HG03558 (cell line): ENCODE measurements at regions not wholly inside any gene's neighbourhood (a gene's known extent, or its start where the extent isn't known, plus 50 kb on each side); places are given as distances from the start of the nearest gene placed in this dataset.

ENCODE experiments used
- ATAC-seq: cut with Tn5 transposase; IDR thresholded peaks from one replicate; pipeline ENCODE4 v1.9.1; 2021; ENCODE audit warnings: moderate number of reproducible peaks; ENCODE audit not compliant: unreplicated experiment; ENCODE audit errors: extremely low read depth

GRCh38 chr9:29778281-29778849, 2205.1 kb upstream of the C9orf72 start:
- no peak for ATAC-seq

DNA sequence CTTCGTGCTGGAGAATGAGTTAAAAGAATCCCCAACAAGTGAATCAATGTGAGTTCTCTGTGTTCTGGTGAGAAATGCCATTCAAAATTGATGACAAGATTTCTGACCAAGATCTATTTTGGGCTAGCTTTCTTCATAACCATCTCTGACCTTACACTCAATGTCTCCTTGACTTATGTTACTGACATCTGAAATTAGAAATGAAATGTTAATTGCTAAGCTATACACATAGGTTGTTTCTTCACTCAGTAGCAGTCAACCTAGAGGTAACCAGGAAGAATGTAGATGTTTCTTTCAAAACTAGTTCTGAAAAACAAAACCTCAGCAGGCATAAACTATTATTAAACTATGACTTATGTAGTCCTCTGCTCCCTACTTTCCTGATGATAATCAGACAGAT, 2220.7 kb upstream of the C9orf72 start:
- no peak for ATAC-seq

- ATAC-seq: peak; percentile 82
These were observed 2223.1 kb upstream of the C9orf72 start for GRCh38 chr9:29796291-29796952.

DNA sequence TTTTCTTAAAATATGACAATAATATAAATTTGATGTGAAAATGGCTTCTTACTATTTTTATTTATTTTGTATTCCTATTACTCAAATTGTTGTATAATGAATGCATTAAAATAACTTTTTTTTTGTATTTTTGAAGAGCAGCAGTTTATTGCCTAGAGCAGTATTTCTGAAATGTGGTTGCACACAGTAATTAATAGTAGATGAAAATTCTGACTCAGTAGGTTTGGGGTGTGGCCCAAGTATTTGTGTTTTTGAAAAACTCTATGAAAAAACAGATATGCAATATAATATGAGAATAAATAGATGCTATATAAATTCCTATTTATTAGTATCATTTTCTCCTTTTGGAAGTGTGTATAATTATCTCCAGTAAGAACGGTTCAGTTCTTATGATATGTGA, 2225.3 kb upstream of the C9orf72 start:
- no peak for ATAC-seq

GRCh38 chr9:29799227-29799626, 2225.9 kb upstream of the C9orf72 start:
- no peak for ATAC-seq

GRCh38 chr9:29800821-29801220, 2227.5 kb upstream of the C9orf72 start:
- ATAC-seq: no peak

GRCh38 chr9:29802454-29802853, 2229.2 kb upstream of the C9orf72 start:
- ATAC-seq: no peak

- no peak for ATAC-seq
These were observed 2233.8 kb upstream of the C9orf72 start for GRCh38 chr9:29806937-29807618.

GRCh38 chr9:29816954-29817703, 2243.8 kb upstream of the C9orf72 start:
- no peak for ATAC-seq

GRCh38 chr9:29822458-29822857, 2249.2 kb upstream of the C9orf72 start:
- ATAC-seq: no peak

DNA sequence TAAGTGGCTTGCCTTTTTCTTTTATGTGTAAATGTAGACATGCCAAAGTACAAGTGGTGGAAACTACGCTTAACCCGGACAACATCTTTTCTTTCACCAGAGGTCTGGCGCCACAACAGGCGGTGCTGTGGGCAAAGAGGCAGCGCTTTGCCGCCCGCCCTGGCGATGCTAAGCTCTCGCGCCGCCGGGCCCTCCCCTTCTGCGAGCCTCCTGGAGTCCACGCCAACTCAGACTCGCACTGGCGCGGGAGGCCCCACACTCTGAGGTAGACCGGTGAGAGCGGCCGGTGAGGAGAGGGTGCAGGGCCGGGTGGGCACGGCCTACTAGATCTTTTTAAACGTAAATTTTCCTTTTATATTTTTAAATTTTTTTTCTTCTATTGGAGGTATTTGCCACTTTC, 2253.1 kb upstream of the C9orf72 start:
- ATAC-seq: no peak

- ATAC-seq: no peak
These were observed 2257.5 kb upstream of the C9orf72 start for GRCh38 chr9:29830821-29831220.

DNA sequence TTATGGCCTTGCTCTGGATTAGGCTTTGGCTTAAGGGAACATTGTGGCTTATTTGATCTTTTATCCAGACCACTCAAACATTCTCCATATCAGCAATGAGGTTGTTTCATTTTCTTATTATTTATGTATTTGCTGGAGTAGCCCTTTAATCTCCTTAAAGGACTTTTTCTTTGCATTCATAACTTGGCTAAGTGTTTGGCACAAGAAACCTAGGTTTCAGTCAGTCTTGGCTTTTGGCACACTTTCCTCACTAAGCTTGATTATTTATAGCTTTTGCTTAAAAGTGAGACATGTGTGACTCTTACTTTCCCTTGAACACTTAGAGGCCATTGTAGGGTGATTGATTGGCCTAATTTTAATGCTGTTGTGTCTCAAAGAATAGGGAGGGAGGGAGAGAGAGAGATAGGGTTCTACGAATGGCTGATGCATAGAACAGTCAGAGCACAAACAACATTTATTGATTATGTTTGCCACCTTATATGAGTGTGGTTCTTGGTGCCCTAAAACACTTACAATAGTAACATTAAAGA, 2265.3 kb upstream of the C9orf72 start:
- ATAC-seq: no peak

DNA sequence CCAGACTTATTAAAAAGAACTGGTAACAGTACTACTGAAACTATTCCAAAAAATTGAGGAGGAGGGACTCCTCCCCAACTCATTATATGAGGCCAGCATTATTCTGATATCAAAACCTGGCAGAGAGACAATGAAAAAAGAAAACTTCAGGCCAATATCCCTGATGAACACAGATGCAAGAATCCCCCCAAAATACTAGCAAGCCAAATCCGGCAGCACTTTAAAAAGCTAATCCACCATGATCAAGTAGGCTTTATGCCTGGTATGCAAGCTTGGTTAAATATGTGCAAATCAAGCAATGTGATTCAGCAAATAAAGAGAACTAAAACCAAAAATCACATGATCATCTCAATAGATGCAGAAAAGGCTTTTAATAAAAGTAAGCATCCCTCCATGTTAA, 2271.0 kb upstream of the C9orf72 start:
- ATAC-seq: no peak

DNA sequence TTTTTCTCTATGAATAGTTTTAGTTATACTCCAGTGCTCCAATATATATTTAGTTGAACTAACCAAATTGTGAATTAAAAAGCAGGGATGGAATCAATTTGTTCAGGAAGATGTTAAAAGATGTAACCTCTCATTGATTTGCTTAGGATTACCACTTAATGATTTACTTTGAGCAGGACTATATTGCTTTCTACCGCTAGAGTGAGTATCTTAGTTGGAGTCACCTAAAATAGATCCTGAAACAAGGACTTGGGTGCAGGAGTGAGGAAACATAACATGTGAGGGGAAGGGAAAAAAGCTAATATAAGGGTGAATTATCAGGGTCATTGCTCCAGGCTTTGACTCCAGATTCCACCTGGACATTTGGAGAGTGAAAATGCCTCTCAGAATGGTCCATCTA, 2277.4 kb upstream of the C9orf72 start:
- ATAC-seq: no peak

DNA sequence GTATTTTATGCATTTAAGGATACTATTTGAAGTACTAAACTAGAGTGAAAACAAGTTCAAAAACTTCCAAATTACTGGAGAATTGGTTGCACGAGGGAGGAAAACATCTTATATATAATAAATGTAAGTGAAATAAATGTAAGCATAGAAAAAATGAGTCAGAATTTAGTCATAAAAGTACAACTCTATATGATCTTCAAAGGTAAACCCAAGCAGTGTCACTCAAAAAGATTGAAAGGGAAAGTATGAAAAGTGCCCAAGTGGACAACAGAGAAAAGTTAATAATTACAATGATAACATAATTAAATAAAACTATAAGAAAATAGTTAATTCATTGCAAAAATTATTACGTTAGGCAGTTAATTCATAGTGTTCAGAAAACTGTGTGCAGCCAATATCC, 2288.5 kb upstream of the C9orf72 start:
- no peak for ATAC-seq

GRCh38 chr9:29865764-29866313, 2292.6 kb upstream of the C9orf72 start:
- no peak for ATAC-seq

DNA sequence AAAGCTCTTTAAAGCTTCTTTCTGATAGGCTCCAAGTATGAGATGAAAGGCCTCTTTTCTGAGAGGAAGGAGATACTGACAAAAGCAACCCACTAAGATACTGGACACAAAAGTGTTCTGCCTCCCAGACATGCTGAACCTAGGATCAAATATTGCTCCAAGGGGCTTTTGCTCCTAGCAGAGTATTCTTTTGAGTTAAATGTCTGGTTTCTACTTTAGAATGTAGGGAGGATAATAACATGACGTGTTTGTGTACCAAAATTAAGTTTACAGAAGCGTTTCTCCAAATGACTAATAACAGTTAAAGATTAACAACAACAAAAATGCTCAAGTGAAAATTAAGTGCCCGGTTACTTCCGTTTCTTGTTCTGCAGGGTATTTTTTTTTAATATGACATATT, 2293.3 kb upstream of the C9orf72 start:
- no peak for ATAC-seq

DNA sequence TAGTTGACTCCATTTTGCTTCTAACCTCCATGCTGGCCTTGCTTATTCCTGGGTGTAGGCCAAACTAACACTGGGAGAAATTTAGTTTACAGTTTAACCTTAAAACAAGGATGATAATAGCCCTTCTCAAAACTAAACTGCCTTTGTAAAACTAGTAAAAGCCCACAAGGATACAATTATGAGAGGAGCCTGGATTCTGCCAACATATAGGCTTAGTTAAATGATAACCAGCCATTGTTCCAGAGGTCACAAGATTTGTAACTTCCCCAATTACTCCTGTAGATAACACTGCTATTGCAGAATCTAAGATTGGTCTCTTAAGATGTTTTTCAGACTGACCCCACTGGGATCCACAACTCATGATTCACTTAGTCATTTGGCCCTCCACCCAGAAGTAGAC, 2300.3 kb upstream of the C9orf72 start:
- ATAC-seq: no peak

DNA sequence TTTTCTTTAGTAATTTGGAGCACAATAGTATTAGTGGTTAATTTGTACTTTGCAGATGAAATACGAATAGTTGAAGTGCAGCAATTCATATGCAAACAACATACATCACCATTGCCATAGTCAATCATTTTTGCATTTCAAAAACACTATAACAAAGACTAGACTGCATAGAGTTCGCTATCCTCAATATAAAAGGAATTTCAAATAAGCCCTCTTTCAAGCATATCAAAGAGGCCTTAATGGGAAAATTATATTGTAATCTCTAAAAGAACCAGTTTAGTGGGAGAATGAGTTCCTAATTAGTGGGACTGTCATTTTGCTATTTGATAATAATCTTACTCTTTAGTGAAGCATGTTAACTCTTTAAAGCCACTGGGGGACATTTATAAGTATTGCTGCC, 2302.3 kb upstream of the C9orf72 start:
- ATAC-seq: no peak

DNA sequence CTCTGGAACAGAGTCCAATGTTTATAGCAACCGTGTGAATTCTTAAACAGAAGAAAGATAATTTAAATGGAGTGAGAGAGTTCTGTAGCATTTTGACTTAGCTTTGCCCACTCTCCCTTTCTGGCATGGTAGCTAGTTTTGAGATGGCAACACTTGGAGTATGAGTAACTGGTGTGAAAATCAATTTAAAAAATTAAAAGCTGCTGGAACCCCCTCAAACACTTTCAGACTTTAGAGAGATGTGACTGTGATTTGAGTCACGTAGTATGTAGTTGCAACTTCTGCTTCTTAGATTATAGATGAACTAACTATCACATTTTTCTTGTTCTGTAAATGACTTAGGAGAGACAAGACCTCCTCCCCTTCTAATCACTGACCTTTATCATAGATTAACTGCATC, 2309.5 kb upstream of the C9orf72 start:
- no peak for ATAC-seq
